ENCODE measurements at regions not wholly inside any gene's neighbourhood (a gene's known extent, or its start where the extent isn't known, plus 50 kb on each side); places are given as distances from the start of the nearest gene placed in this dataset.

- TF ChIP-seq CTCF (IDR thresholded peaks at IDR 0.05; ENCODE audit: low read length) (no peak), EZH2 (optimal IDR thresholded peaks at IDR 0.05; ENCODE audit: low read depth, low read length) (no peak)
Measured at GRCh38 chr17:33494151-33494550, 201.1 kb upstream of the ASIC2 start.

All from MM.1S (cell line).